GM21717 (cell line): ENCODE measurements at regions not wholly inside any gene's neighbourhood (a gene's known extent, or its start where the extent isn't known, plus 50 kb on each side); places are given as distances from the start of the nearest gene placed in this dataset.

Experiments used
- ATAC-seq: cut with Tn5 transposase; IDR thresholded peaks from one replicate; pipeline ENCODE4 v1.9.1; 2021; ENCODE audit warnings: mild to moderate bottlenecking, moderate library complexity; ENCODE audit not compliant: unreplicated experiment

- no peak for ATAC-seq
These were observed 322.8 kb downstream of the UQCRFS1 start for GRCh38 chr19:28889941-28890670.

DNA sequence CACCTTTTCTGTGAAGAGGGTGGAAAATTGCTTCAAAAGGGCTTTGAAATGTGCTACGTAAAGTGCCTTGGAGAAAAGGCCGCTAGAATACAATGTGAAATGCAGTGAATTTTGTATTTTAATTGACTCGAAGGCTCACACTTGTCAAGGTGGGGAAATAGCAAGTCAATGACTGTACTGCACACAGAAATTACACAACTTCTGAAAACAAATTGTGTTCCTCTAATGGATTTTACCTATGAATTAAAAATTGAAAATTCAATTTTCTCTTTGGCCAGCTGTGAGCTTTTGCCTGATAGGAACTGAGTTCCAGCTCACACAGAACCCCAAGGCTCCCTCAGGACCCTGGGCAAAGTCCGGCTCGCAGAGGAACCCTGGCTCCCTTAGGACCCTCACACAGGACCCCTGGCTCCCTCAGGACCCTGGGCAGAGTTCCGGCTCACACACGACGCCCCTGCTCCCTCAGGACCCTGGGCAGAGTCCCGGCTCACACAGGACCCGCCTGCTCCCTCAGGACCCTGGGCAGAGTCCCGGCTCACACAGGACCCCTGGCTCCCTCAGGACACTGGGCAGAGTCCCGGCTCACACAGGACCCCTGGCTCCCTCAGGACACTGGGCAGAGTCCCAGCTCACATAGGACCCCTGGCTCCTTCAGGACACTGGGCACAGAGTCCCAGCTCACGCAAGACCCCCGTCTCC is 324.9 kb downstream of the UQCRFS1 start:
- no peak for ATAC-seq

DNA sequence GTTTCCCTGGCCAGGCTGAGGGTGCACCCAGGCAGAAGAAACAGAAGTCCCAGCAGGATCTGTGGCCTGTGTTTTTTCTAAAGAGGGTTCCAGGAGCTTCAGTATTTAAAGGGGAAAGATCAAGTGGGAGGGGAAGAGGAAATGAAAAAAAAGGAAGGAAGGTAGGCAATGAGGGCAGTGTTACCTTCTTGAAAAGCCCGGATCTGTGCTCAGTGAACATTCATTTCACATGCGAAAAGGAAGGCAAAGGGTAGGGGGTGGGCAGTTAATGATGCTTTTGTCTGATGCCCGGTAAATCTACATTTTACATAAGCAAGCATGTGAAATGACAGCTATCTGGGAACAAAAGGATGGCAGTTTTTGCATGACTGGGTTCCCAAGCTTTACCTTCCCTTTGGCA is 326.2 kb downstream of the UQCRFS1 start:
- ATAC-seq, result no peak

DNA sequence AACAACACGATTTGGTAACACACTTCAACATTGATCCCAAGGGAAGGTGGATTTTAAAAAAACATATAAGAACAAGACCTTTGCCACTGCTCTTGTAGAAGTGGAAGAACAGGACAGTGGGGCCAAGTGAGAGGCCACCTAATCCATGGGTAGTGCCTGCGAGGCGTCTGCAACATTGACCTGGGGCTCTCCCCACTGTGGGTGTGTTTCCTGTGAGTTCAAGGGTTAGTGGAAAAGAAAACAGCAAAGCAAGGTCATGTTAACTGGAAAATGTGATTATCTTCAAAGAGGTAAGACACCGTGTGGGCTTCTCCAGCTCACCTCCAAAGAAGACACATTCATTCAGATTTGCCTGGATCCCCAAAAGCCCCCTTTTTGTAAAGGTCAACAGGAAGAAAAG is 327.0 kb downstream of the UQCRFS1 start:
- no peak for ATAC-seq

- ATAC-seq, result no peak
These were observed 328.0 kb downstream of the UQCRFS1 start for GRCh38 chr19:28884786-28885476.

DNA sequence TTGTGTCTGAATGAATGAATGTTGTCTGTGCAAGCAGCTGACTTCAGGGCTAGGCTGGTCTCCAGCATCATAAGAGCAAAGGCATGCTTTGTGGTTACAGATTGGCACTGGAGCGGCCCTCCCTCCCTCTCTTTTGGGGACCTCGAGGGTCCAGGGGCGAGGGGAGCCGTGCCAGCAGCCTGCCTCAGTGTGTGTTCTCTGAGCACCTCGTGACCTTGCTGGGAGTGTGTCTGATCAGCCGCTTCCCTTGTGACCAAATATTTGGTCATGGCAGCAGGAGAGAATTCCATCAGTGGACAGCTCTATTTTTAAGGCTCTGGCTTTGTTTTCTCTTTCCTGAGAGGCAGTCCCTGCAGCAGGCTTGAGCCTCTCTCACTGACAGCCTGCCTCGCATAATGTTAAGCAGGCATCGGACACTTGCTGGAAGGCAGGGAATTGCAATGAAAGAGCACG is 329.7 kb downstream of the UQCRFS1 start:
- ATAC-seq, result no peak

- ATAC-seq, result no peak
These were observed 330.1 kb downstream of the UQCRFS1 start for GRCh38 chr19:28882818-28883217.

GRCh38 chr19:28881616-28882015 is 331.3 kb downstream of the UQCRFS1 start:
- no peak for ATAC-seq

GRCh38 chr19:28880735-28881401 is 332.1 kb downstream of the UQCRFS1 start:
- ATAC-seq, result no peak

GRCh38 chr19:28878862-28879566 is 333.9 kb downstream of the UQCRFS1 start:
- no peak for ATAC-seq

DNA sequence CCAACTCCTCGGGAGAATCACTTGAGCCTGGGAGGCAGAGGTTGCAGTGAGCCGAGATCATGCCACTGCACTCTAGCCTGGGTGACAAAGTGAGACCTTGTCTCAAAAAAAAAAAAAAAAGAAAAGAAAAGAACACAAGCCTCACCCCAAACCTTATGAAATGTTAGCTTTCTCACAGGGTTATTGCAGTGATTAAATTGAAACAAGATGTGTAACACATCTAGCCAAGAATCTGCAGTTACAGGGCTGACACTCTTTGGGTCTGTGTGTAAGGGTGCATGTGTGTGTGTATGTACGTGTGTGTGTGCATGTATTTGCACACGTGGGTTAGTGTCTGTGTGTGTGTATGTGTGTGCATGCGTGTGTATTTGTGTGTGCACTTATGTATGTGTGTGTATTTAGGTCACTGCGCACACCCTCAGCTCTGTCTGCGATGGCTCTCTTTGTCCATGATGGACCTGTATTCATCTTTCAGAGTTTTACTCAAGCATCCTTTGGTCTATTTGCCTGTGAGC is 336.3 kb downstream of the UQCRFS1 start:
- no peak for ATAC-seq

DNA sequence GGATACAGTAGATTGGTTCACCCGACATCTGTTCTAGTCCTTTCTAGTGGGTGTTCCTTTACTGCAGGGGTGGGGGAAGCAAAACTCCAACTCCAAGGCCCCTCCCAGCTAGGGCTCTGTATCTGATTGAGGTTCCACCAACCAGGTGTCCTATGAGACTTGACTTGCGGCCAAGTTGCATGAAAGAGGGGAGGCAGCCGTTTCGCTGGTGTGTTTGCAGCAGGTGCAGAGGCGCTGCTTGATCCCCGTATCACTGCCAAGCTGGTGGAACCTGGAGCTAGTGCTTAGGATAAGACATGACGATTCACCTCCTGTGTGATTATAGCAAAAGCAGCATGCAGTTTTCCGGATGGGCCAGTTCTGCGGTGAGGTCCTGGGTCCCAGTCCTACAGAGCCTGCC is 338.2 kb downstream of the UQCRFS1 start:
- ATAC-seq, result no peak

- ATAC-seq, result no peak
These were observed 339.6 kb downstream of the UQCRFS1 start for GRCh38 chr19:28873301-28873700.

GRCh38 chr19:28871099-28871725 is 341.7 kb downstream of the UQCRFS1 start:
- ATAC-seq, result no peak

- no peak for ATAC-seq
These were observed 343.5 kb downstream of the UQCRFS1 start for GRCh38 chr19:28869459-28869858.

DNA sequence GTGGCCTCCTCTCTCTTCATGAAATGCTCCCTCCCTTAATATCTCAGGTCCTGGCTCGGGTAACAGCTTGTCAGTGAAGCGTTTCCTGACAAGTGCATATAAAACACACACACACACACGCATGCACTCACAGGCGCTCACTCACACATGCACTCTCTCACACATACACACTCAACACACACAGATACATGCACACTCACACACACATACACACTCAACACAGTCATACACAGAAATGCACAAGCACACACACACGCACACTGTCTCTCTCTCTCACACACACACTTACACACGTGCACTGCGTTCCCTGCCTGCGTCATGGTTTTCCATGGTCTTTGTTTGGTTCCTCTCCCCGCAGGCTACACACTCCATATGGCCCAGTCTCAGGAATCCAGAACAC is 344.1 kb downstream of the UQCRFS1 start:
- no peak for ATAC-seq

- no peak for ATAC-seq
These were observed 345.0 kb downstream of the UQCRFS1 start for GRCh38 chr19:28867978-28868377.

DNA sequence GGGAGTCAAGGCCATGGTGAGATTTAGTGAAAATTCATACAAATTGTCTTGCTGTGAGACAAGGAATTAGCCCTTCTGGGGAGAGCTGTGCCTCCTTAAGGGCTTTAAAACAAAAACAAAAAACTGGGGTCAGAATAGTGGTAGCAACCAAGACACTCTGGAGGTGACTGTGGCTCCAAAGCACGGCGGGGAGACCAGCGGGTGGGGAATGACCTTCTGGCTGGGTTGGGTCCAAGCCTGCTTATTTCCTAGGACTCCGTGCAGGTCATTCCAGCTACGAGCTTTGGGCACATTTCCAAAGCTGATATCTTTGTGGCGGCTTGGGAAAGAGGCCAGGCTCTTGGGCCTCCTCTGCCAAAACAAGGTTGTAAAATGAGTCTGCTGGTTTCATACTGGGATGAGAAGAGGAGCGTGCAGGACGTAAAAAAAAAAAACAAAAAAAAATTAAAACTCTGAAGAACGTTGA is 348.3 kb downstream of the UQCRFS1 start:
- no peak for ATAC-seq

DNA sequence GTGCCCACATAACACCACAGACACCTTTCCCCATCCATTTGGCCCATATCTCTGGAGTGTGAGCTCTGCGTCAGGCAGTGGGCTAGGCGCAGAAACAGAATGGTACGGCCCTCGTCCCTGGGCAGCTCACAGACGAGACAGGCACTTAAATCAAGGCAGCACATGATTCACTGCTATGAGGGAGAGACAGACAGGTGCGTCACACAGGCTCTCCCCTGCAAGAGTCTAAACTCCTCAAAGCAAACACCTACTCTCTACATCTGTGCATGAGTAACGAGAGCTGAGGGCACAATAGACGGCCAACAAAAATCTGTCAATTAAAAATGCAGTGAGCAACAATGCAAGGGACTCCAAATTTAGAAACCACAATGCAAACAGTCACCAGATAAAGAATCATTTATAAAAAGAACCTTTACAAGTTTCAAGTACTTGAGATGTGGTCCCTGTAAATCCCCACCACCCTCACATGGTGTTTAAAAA is 348.9 kb downstream of the UQCRFS1 start:
- ATAC-seq, result no peak

GRCh38 chr19:28862238-28862637 is 350.7 kb downstream of the UQCRFS1 start:
- no peak for ATAC-seq
